Peyer's patch (tissue), 4 donors: ENCODE measurements at regions not wholly inside any gene's neighbourhood (a gene's known extent, or its start where the extent isn't known, plus 50 kb on each side); places are given as distances from the start of the nearest gene placed in this dataset.

Experiments used
- DNase-seq, 3 donors: peaks; one replicate each; pipeline ENCODE4 v3.0.0-alpha.2; 2017 to 2019
- H3K27ac ChIP-seq, 4 donors: fragments of 200-600 bp; sonication (generic); one replicate each; pipeline ENCODE4 v1.5.1; 2016 to 2019
- H3K27me3 ChIP-seq, 2 donors: fragments of 200-600 bp; sonication (generic); one replicate each; pipeline ENCODE4 v1.5.1; 2019
- H3K36me3 ChIP-seq, 3 donors: fragments of 200-600 bp; sonication (generic); one replicate each; pipeline ENCODE4 v1.5.1; 2016 to 2019
- H3K4me1 ChIP-seq, 4 donors: fragments of 200-600 bp; sonication (generic); one replicate each; pipeline ENCODE4 v1.5.1; 2016 to 2019
- H3K4me3 ChIP-seq, 4 donors: fragments of 200-600 bp; sonication (generic); 1 replicate in 3 of 4; 2 replicates in 1 of 4; pipeline ENCODE4 v1.5.1; 2016 to 2019; ENCODE audit warnings: mild to moderate bottlenecking in 1 of 4
- H3K9me3 ChIP-seq, 4 donors: fragments of 200-600 bp; sonication (generic); one replicate each; pipeline ENCODE4 v1.5.1; 2016 to 2019; ENCODE audit warnings: mild to moderate bottlenecking in 1 of 4
- POLR2A ChIP-seq, 2 donors: fragments of 450-650 bp; IDR thresholded peaks; one replicate each; pipeline ENCODE4 v1.5.1; 2017; ENCODE audit warnings: antibody characterized with exemption in 2 of 2, mild to moderate bottlenecking in 2 of 2, moderate library complexity in 2 of 2
- TF ChIP-seq, protein P1 (sequence below), 6 experiments: fragments of 450-650 bp in 4 of 6; fragments of 200-600 bp in 2 of 6; sonication (generic) in 1 of 6; IDR thresholded peaks; one replicate each; pipeline ENCODE4 v1.5.1; 2017 to 2019; ENCODE audit warnings: antibody characterized with exemption in 6 of 6, mild to moderate bottlenecking in 3 of 6, moderate library complexity in 1 of 6

DNA sequence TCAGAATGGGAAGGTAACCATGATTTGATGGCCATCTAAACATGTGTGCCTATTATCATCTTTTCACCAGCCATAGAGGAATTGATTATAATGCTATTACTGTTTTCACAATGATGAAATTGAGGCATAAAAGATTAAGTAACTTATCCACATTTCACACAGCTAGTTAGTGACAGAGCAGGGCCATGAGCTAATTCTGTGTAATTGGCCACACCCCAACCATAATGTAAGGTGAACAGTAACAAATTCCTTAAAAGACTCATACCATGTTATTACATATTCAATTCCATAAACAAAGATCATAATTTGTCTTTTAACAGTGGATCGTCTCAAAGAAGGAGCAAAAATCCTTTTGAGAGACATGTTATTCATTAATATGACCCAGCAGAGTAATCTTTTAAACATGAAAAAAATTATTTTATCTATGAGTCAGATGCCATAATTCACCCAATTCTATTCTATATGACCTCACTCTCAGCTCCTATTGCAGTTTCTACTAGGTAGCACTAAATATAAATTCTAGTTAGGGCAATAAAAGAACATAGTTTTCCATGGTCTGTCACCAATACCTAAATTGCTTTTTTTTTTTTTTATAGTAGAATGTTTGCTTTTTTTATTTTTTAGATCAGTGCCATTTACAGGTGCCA is 475.8 kb upstream of the SLC39A10 start:
- no peaks in the 10 kb centered on the region for H3K9me3 ChIP-seq
- DNase-seq = no peak
- no peak overlapping the region for H3K27ac ChIP-seq
- no peak overlapping the region for H3K4me3 ChIP-seq
- no peaks in the 10 kb centered on the region for H3K36me3 ChIP-seq
- TF ChIP-seq POLR2A (IDR thresholded peaks at IDR 0.05) = no peak
- TF ChIP-seq, protein P1, sequence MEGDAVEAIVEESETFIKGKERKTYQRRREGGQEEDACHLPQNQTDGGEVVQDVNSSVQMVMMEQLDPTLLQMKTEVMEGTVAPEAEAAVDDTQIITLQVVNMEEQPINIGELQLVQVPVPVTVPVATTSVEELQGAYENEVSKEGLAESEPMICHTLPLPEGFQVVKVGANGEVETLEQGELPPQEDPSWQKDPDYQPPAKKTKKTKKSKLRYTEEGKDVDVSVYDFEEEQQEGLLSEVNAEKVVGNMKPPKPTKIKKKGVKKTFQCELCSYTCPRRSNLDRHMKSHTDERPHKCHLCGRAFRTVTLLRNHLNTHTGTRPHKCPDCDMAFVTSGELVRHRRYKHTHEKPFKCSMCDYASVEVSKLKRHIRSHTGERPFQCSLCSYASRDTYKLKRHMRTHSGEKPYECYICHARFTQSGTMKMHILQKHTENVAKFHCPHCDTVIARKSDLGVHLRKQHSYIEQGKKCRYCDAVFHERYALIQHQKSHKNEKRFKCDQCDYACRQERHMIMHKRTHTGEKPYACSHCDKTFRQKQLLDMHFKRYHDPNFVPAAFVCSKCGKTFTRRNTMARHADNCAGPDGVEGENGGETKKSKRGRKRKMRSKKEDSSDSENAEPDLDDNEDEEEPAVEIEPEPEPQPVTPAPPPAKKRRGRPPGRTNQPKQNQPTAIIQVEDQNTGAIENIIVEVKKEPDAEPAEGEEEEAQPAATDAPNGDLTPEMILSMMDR (IDR thresholded peaks at IDR 0.05) = no peak
- H3K4me1 ChIP-seq = no peaks in the 10 kb centered on the region
- no peaks in the 10 kb centered on the region for H3K27me3 ChIP-seq

- DNase-seq = no peak
- no peaks in the 10 kb centered on the region for H3K36me3 ChIP-seq
Measured at GRCh38 chr2:195168369-195168768, 488.7 kb upstream of the SLC39A10 start.

GRCh38 chr2:195164930-195165329 is 492.1 kb upstream of the SLC39A10 start:
- Histone ChIP-seq H3K4me1 (no peaks in the 10 kb centered on the region), H3K36me3 (no peaks in the 10 kb centered on the region), H3K27ac (no peak overlapping the region), H3K9me3 (no peaks in the 10 kb centered on the region), H3K27me3 (no peaks in the 10 kb centered on the region), H3K4me3 (no peak overlapping the region)
- no peak for TF ChIP-seq POLR2A (IDR thresholded peaks at IDR 0.05)
- TF ChIP-seq, protein P1 (IDR thresholded peaks at IDR 0.05) = no peak
- no peak for DNase-seq

More at GRCh38 chr2:195168369-195168768, 488.7 kb upstream of the SLC39A10 start:
- Histone ChIP-seq H3K4me1 (no peaks in the 10 kb centered on the region), H3K27ac (no peak overlapping the region), H3K9me3 (no peaks in the 10 kb centered on the region), H3K27me3 (no peaks in the 10 kb centered on the region), H3K4me3 (no peak overlapping the region)
- no peak for TF ChIP-seq POLR2A (IDR thresholded peaks at IDR 0.05)
- TF ChIP-seq, protein P1 (IDR thresholded peaks at IDR 0.05) = no peak

GRCh38 chr2:195162918-195163317 is 494.1 kb upstream of the SLC39A10 start:
- Histone ChIP-seq H3K4me1 (no peaks in the 10 kb centered on the region), H3K27me3 (no peaks in the 10 kb centered on the region), H3K36me3 (no peaks in the 10 kb centered on the region), H3K27ac (no peak overlapping the region), H3K9me3 (no peaks in the 10 kb centered on the region), H3K4me3 (no peak overlapping the region)
- TF ChIP-seq POLR2A (IDR thresholded peaks at IDR 0.05) = no peak
- TF ChIP-seq, protein P1 (IDR thresholded peaks at IDR 0.05) = no peak
- no peak for DNase-seq

DNA sequence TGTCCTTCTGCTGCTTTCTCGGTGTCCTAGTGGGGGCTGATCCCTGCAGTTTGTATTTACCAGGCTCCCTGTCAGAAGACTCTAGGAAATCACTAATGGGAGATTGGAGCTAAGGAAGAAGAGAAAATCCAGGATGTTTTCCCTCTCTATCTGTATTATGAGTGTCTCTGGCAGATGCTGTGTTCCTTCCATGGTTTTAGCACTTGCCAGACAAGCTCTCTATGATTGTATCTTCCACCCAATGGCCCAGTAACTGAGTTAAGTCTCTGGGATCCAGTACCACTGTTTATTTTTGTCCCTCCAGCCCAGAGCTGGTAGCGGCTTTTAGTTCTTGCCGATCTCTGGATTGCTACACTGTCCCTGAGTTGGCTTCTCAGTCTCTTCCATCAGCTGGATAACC is 494.8 kb upstream of the SLC39A10 start:
- Histone ChIP-seq H3K4me1 (no peaks in the 10 kb centered on the region), H3K27ac (no peak overlapping the region), H3K36me3 (no peaks in the 10 kb centered on the region), H3K9me3 (no peaks in the 10 kb centered on the region), H3K27me3 (no peaks in the 10 kb centered on the region), H3K4me3 (no peak overlapping the region)
- no peak for TF ChIP-seq POLR2A (IDR thresholded peaks at IDR 0.05)
- TF ChIP-seq, protein P1 (IDR thresholded peaks at IDR 0.05) = no peak
- DNase-seq = no peak

DNA sequence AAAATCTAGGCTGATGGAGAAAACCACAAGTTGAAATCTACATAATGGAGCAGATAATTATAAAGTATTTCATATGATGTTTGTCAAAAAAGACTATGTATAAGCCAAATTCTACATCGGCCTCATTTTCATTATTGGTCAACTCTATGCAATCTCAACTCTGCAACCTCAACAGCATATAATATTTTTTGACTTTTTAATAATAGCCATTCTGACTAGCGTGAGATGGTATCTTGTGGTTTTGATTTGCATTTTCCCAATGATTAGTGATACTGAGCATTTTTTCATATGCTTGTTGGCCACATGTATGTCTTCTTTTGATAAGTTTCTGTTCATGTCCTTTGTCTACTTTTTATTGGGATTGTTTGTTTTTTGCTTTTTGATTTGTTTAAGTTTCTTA is 496.1 kb upstream of the SLC39A10 start:
- no peak overlapping the region for H3K27ac ChIP-seq
- no peaks in the 10 kb centered on the region for H3K9me3 ChIP-seq
- no peaks in the 10 kb centered on the region for H3K27me3 ChIP-seq
- no peaks in the 10 kb centered on the region for H3K4me1 ChIP-seq
- DNase-seq = no peak
- H3K4me3 ChIP-seq = no peak overlapping the region
- H3K36me3 ChIP-seq = no peaks in the 10 kb centered on the region
- TF ChIP-seq, protein P1 (IDR thresholded peaks at IDR 0.05) = no peak
- TF ChIP-seq POLR2A (IDR thresholded peaks at IDR 0.05) = no peak
